Small intestine (tissue), 7 donors: ENCODE measurements at regions not wholly inside any gene's neighbourhood (a gene's known extent, or its start where the extent isn't known, plus 50 kb on each side); places are given as distances from the start of the nearest gene placed in this dataset.

ENCODE experiments used
- DNase-seq, 2 donors: peaks; one replicate each; pipeline versions ENCODE4 v3.0.0 to v3.0.0-alpha.2; 2013
- FAIRE-seq: peaks from 2 replicates; lab custom pipeline; 2012; peaks lifted over from hg19 to GRCh38; lab: Jason Lieb, UNC
- H3K27ac ChIP-seq, 3 donors: one replicate each; pipeline ENCODE4 v1.5.1; 2013; ENCODE audit warnings: low read length in 2 of 3, mild to moderate bottlenecking in 2 of 3, control low read depth in 1 of 3, inconsistent platforms in 1 of 3, low read depth in 1 of 3, moderate library complexity in 1 of 3
- H3K27me3 ChIP-seq, 3 donors: one replicate each; pipeline ENCODE4 v1.6.1; 2013; ENCODE audit warnings: low read length in 3 of 3, inconsistent platforms in 1 of 3; ENCODE audit not compliant: control insufficient read depth in 3 of 3, insufficient read depth in 3 of 3
- H3K36me3 ChIP-seq, 3 donors: one replicate each; pipeline ENCODE4 v1.6.1; 2013; ENCODE audit warnings: low read length in 3 of 3, inconsistent platforms in 1 of 3, low read depth in 1 of 3, mild to moderate bottlenecking in 1 of 3, moderate library complexity in 1 of 3; ENCODE audit not compliant: control insufficient read depth in 3 of 3, insufficient read depth in 2 of 3
- H3K4me1 ChIP-seq, 3 donors: one replicate each; pipeline ENCODE4 v1.6.1; 2013; ENCODE audit warnings: low read length in 2 of 3, inconsistent platforms in 1 of 3, low read depth in 1 of 3, mild to moderate bottlenecking in 1 of 3, moderate library complexity in 1 of 3; ENCODE audit not compliant: control insufficient read depth in 3 of 3, insufficient read depth in 2 of 3
- H3K4me3 ChIP-seq, 3 donors: one replicate each; pipeline ENCODE4 v1.5.1; 2013; ENCODE audit warnings: low read length in 3 of 3, control low read depth in 1 of 3, inconsistent platforms in 1 of 3, low read depth in 1 of 3, mild to moderate bottlenecking in 1 of 3, moderate library complexity in 1 of 3
- H3K9me3 ChIP-seq, 2 donors: one replicate each; pipeline ENCODE4 v1.6.1; 2013; ENCODE audit warnings: low read depth in 1 of 2, low read length in 1 of 2; ENCODE audit not compliant: control insufficient read depth in 2 of 2, insufficient read depth in 1 of 2
- WGBS, 3 donors: extraction: QIAGEN DNeasy Blood & Tissue Kit; methylation state at CpG; one replicate each; pipeline ENCODE4 v1.1.7; 2013; 5-methylcytosine and 5-hydroxymethylcytosine counted together
- donor health status: healthy with polysubstance abuse.
- donor health status: control.
- donor health status: control.
- donor health status: Bipolar disorder and iron deficiency.
- donor health status: healthy.

DNA sequence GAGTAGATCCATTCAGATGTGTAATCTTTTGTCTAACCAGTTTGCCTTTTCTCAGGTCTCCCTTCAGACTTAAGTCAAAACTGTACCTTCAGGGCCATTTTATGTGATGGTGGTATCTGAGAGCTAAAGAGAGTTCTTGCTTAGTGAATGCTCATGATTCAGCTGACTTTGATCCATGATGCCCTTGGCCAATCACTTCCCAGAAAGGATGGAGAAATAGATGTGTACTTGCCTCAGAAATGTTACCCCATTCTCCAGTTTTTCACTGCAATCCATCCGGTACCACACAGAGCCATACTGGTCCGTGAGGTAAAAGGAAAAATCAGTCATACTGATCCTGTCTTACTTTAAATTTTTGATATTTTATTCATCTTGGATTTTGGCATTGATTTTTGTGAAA is 234.8 kb upstream of the PIK3C3 start:
- H3K4me3 ChIP-seq, result no peak overlapping the region
- no peaks in the 10 kb centered on the region for H3K4me1 ChIP-seq
- FAIRE-seq (no peak), DNase-seq (no peak)
- no peaks in the 10 kb centered on the region for H3K9me3 ChIP-seq
- no peaks in the 10 kb centered on the region for H3K36me3 ChIP-seq
- 82 to 94% (median 86%) methylated on average over 2 of the region's 2 CpGs for WGBS, 3 donors
- peaks cover 0 to 7% (median 0%) of the 10 kb centered on the region in 3 donors for H3K27me3 ChIP-seq
- H3K27ac ChIP-seq, result no peak overlapping the region

- Histone ChIP-seq H3K9me3 (no peaks in the 10 kb centered on the region), H3K27me3 (peaks cover 0 to 7% (median 0%) of the 10 kb centered on the region in 3 donors), H3K27ac (no peak overlapping the region), H3K36me3 (no peaks in the 10 kb centered on the region), H3K4me1 (no peaks in the 10 kb centered on the region), H3K4me3 (no peak overlapping the region)
- 36 to 54% (median 51%) methylated on average over 3 of the region's 3 CpGs for WGBS, 3 donors
- DNase-seq (no peak), FAIRE-seq (no peak)
Observed at GRCh38 chr18:41719808-41720207, 235.2 kb upstream of the PIK3C3 start.

- H3K9me3 ChIP-seq, result no peaks in the 10 kb centered on the region
- H3K27ac ChIP-seq, result no peak overlapping the region
- no peaks in the 10 kb centered on the region for H3K4me1 ChIP-seq
- peaks cover 0 to 7% (median 0%) of the 10 kb centered on the region in 3 donors for H3K27me3 ChIP-seq
- no peak for FAIRE-seq
- H3K4me3 ChIP-seq, result no peak overlapping the region
- peak in 1 of 2 donors; percentile 5 for DNase-seq
- no peaks in the 10 kb centered on the region for H3K36me3 ChIP-seq
Observed at GRCh38 chr18:41714872-41715271, 240.2 kb upstream of the PIK3C3 start.

DNA sequence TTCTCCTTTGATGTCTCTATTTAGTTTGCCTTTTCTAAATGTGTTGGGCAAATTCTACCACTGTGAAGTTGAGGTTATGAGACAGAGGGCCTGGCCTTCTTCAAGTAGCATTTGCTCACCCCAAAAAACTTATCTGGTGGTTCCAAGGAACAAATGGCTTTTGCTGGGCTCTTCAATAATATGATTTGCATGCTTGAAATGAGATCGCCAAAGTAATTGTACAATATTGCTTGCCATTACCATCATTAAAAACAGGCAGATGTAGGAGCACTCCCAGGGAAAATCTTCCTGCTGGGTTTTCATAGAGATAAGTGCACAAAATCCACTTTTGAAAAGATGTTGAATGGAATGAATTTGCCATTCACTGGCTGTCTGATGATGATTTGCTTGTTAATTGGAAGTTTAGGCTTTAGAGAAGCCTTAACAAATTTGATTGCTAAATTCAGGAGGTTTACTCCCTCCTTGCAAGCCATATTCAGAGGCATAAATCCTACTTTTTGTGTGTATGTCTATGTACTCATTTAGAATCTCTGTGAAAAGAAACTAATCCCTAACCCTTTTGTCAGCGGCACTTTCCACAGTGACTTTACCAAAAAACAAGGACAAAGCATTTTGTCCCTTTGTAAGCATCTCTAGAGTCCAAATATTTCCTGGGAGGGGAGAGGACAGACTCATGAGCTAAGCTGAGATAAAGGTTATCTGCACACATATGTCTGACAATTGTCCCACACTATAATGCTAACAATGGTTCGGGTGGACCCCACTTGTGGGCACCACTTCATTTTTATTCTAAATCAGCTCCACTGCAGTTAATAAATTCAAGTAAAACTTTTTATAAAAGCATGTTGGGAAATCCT is 240.8 kb upstream of the PIK3C3 start:
- Histone ChIP-seq H3K27me3 (peaks cover 0 to 7% (median 0%) of the 10 kb centered on the region in 3 donors), H3K27ac (no peak overlapping the region), H3K36me3 (no peaks in the 10 kb centered on the region), H3K9me3 (no peaks in the 10 kb centered on the region), H3K4me1 (no peaks in the 10 kb centered on the region), H3K4me3 (no peak overlapping the region)
- FAIRE-seq (no peak), DNase-seq (no peak)
- 57 to 84% (median 77%) methylated on average over 3 of the region's 3 CpGs for WGBS, 3 donors

- WGBS, 3 donors, result 77 to 81% (median 77%) methylated on average over 3 of the region's 3 CpGs
- no peak for FAIRE-seq
Observed at GRCh38 chr18:41706301-41706700, 248.7 kb upstream of the PIK3C3 start.

DNA sequence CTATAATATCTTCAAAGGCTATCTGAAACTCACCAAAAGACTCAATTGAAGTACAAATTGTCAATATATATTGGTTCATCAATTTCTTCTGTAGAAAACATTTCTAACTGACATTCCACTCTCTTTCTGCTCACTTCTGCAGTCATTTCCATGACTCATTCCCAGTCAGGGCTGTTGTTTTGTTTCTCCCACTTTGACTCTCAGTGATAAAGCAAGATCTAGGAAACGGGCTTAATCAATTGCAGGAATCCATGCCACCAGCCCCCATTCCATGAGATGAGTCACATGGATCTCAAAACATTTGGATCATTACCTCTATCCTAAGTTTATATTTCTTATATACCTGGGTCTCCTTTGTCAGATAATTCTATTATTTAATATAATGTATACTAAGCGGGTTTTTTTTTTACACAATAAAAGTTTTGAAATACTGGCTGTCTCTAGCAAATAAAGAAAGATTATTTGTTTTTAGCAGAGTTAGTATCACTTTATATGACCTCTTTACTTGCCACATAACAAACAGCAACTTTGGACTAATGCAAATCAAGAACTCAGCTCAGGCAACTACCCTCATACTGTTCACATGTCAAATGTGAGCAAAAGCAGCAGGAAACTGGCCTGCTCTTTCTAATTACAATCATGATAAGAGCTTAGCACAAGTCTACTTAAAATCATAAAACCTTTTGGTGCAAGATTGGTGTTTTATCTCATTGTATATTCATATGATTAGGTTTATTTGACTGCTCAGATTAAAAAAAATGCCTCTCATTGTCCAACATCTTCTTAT is 251.1 kb upstream of the PIK3C3 start:
- H3K27ac ChIP-seq, result no peak overlapping the region
- no peaks in the 10 kb centered on the region for H3K27me3 ChIP-seq
- no peaks in the 10 kb centered on the region for H3K9me3 ChIP-seq
- FAIRE-seq, result no peak
- H3K4me1 ChIP-seq, result no peaks in the 10 kb centered on the region
- no peak overlapping the region for H3K4me3 ChIP-seq
- H3K36me3 ChIP-seq, result no peaks in the 10 kb centered on the region
- whole genome bisulfite sequencing, 3 donors, result 52 to 73% (median 60%) methylated on average over 2 of the region's 2 CpGs
- no peak for DNase-seq

More at GRCh38 chr18:41706301-41706700, 248.7 kb upstream of the PIK3C3 start:
- DNase-seq, result no peak
- no peak overlapping the region for H3K27ac ChIP-seq
- no peaks in the 10 kb centered on the region for H3K36me3 ChIP-seq
- H3K9me3 ChIP-seq, result no peaks in the 10 kb centered on the region
- H3K27me3 ChIP-seq, result no peaks in the 10 kb centered on the region
- H3K4me3 ChIP-seq, result no peak overlapping the region
- H3K4me1 ChIP-seq, result no peaks in the 10 kb centered on the region

- no peaks in the 10 kb centered on the region for H3K27me3 ChIP-seq
- DNase-seq, result no peak
- H3K36me3 ChIP-seq, result no peaks in the 10 kb centered on the region
- no peaks in the 10 kb centered on the region for H3K4me1 ChIP-seq
- no peak overlapping the region for H3K4me3 ChIP-seq
- 65 to 78% (median 70%) methylated on average over 4 of the region's 4 CpGs for WGBS, 3 donors
- no peak overlapping the region for H3K27ac ChIP-seq
- FAIRE-seq, result no peak
- H3K9me3 ChIP-seq, result no peaks in the 10 kb centered on the region
Observed at GRCh38 chr18:41700416-41700815, 254.6 kb upstream of the PIK3C3 start.

DNA sequence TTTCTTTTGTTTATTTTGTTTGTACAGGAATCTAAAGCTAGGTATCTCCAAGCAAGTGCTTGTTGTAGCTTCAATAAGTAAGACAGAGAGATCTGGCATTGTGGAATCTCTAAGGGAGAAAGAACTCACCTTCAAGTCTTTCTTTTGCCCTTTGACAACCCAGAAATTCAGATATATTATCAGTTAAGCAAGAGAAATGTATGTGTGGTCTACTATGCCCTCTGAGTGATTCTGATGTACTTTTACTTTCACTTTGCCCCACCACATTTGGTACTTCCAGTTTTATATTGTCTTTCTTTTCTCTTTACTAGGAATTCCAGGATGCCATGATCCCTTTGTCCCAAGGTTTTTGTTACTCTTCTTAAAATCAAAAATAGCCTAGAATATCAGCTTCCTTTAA is 259.6 kb upstream of the PIK3C3 start:
- Histone ChIP-seq H3K4me3 (no peak overlapping the region), H3K27ac (no peak overlapping the region), H3K9me3 (no peaks in the 10 kb centered on the region), H3K27me3 (no peaks in the 10 kb centered on the region), H3K4me1 (no peaks in the 10 kb centered on the region), H3K36me3 (no peaks in the 10 kb centered on the region)
- FAIRE-seq, result no peak
- no peak for DNase-seq
